Peyer's patch (tissue), 4 donors: ENCODE measurements at regions not wholly inside any gene's neighbourhood (a gene's known extent, or its start where the extent isn't known, plus 50 kb on each side); places are given as distances from the start of the nearest gene placed in this dataset.

ENCODE experiments used
- DNase-seq, 3 donors: peaks; one replicate each; pipeline ENCODE4 v3.0.0-alpha.2; 2017 to 2019
- H3K27ac ChIP-seq, 4 donors: fragments of 200-600 bp; sonication (generic); one replicate each; pipeline ENCODE4 v1.5.1; 2016 to 2019
- H3K27me3 ChIP-seq, 2 donors: fragments of 200-600 bp; sonication (generic); one replicate each; pipeline ENCODE4 v1.5.1; 2019
- H3K36me3 ChIP-seq, 3 donors: fragments of 200-600 bp; sonication (generic); one replicate each; pipeline ENCODE4 v1.5.1; 2016 to 2019
- H3K4me1 ChIP-seq, 4 donors: fragments of 200-600 bp; sonication (generic); one replicate each; pipeline ENCODE4 v1.5.1; 2016 to 2019
- H3K4me3 ChIP-seq, 4 donors: fragments of 200-600 bp; sonication (generic); 1 replicate in 3 of 4; 2 replicates in 1 of 4; pipeline ENCODE4 v1.5.1; 2016 to 2019; ENCODE audit warnings: mild to moderate bottlenecking in 1 of 4
- H3K9me3 ChIP-seq, 4 donors: fragments of 200-600 bp; sonication (generic); one replicate each; pipeline ENCODE4 v1.5.1; 2016 to 2019; ENCODE audit warnings: mild to moderate bottlenecking in 1 of 4
- POLR2A ChIP-seq, 2 donors: fragments of 450-650 bp; IDR thresholded peaks; one replicate each; pipeline ENCODE4 v1.5.1; 2017; ENCODE audit warnings: antibody characterized with exemption in 2 of 2, mild to moderate bottlenecking in 2 of 2, moderate library complexity in 2 of 2
- TF ChIP-seq, protein P1 (sequence below), 6 experiments: fragments of 450-650 bp in 4 of 6; fragments of 200-600 bp in 2 of 6; sonication (generic) in 1 of 6; IDR thresholded peaks; one replicate each; pipeline ENCODE4 v1.5.1; 2017 to 2019; ENCODE audit warnings: antibody characterized with exemption in 6 of 6, mild to moderate bottlenecking in 3 of 6, moderate library complexity in 1 of 6

DNA sequence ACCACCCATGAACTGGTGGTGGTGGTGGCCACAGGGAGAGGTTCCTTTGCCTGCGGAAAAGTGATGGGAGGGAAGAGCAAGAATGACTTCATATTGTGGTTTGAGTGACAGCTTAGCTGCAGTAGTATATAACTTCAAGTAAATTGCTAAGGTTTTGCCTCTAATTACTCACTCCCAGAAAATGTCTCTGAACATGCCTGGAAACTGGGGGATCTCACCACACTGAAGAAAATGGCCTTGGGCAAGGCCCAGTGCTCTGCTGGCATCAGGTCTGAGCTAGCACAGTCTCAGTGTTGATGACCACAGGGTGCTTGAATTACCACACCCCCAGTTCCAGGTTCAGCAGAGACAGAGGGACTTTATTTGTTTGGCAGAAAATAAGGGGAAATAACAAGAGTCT, 2085.4 kb downstream of the ARAP2 start:
- DNase-seq: no peak
- H3K27me3 ChIP-seq: no peaks in the 10 kb centered on the region
- no peaks in the 10 kb centered on the region for H3K36me3 ChIP-seq
- H3K4me3 ChIP-seq: no peak overlapping the region
- H3K27ac ChIP-seq: no peak overlapping the region
- no peaks in the 10 kb centered on the region for H3K4me1 ChIP-seq
- peaks cover 0 to 4% (median 0%) of the 10 kb centered on the region in 4 donors for H3K9me3 ChIP-seq
- no peak for TF ChIP-seq POLR2A (IDR thresholded peaks at IDR 0.05)
- TF ChIP-seq, protein P1, sequence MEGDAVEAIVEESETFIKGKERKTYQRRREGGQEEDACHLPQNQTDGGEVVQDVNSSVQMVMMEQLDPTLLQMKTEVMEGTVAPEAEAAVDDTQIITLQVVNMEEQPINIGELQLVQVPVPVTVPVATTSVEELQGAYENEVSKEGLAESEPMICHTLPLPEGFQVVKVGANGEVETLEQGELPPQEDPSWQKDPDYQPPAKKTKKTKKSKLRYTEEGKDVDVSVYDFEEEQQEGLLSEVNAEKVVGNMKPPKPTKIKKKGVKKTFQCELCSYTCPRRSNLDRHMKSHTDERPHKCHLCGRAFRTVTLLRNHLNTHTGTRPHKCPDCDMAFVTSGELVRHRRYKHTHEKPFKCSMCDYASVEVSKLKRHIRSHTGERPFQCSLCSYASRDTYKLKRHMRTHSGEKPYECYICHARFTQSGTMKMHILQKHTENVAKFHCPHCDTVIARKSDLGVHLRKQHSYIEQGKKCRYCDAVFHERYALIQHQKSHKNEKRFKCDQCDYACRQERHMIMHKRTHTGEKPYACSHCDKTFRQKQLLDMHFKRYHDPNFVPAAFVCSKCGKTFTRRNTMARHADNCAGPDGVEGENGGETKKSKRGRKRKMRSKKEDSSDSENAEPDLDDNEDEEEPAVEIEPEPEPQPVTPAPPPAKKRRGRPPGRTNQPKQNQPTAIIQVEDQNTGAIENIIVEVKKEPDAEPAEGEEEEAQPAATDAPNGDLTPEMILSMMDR (IDR thresholded peaks at IDR 0.05): no peak

DNA sequence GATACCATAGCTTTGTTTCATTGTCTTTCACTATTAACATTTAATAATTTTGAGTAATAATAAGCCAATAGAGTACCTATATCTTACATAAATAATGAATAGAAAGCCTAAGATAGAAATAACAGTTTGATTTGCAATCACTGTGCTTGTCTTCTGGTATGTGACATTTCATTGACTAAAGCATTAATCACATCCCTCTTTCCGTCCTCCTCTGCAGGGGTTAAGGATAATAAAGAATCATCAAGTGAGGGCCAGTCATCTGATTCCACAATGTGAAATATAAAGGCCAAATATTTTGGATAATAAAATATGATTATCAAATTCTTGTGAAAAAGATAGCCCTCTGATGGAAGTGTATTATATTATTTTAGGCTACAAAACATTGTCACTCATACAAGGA, 2073.4 kb downstream of the ARAP2 start:
- no peaks in the 10 kb centered on the region for H3K4me1 ChIP-seq

DNA sequence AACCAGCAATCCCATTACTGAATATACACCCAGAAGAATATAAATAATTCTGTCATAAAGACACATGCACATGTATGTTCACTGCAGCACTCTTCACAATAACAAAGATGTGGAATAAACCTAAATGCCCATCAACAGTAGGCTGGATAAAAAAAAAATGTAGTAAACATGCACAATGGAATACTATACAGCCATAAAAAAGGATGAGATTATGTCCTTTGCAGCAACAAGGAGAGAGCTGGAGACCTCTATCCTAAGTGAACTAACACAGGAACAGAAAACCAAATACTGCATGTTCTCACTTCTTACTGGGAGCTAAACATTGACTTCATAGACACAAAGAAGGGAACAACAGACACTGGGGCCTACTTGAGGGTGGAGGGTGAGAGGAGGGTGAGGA, 2067.7 kb downstream of the ARAP2 start:
- H3K27me3 ChIP-seq: no peaks in the 10 kb centered on the region
- no peak overlapping the region for H3K27ac ChIP-seq
- no peaks in the 10 kb centered on the region for H3K4me1 ChIP-seq
- no peaks in the 10 kb centered on the region for H3K36me3 ChIP-seq
- no peak overlapping the region for H3K4me3 ChIP-seq
- DNase-seq: no peak
- no peaks in the 10 kb centered on the region for H3K9me3 ChIP-seq
- TF ChIP-seq, protein P1 (IDR thresholded peaks at IDR 0.05): no peak
- TF ChIP-seq POLR2A (IDR thresholded peaks at IDR 0.05): no peak

More for the DNA sequence above, 2073.4 kb downstream of the ARAP2 start:
- Histone ChIP-seq H3K36me3 (no peaks in the 10 kb centered on the region), H3K4me3 (no peak overlapping the region), H3K27ac (no peak overlapping the region), H3K9me3 (no peaks in the 10 kb centered on the region), H3K27me3 (no peaks in the 10 kb centered on the region)
- no peak for DNase-seq
- no peak for TF ChIP-seq POLR2A (IDR thresholded peaks at IDR 0.05)
- TF ChIP-seq, protein P1 (IDR thresholded peaks at IDR 0.05): no peak

DNA sequence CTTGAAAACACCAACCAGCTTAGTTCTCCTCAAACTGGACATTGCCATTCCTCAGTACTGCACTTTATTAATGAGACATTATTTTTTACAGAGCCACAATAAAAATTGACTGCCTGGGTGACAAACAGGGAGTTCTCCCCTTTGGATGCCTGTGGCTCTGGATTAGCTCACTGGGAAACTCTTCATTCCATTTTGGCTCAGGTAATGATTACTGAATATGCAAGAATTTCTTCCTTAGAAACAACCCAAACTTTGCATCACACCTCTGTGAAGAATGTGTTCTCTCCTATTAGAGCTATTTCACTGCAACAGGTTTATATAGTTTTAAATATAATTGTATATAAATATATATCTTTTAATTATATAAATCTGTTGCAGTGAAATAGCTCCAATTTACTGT, 2065.8 kb downstream of the ARAP2 start:
- TF ChIP-seq POLR2A (IDR thresholded peaks at IDR 0.05): no peak
- TF ChIP-seq, protein P1 (IDR thresholded peaks at IDR 0.05): no peak
- Histone ChIP-seq H3K4me3 (no peak overlapping the region), H3K27ac (no peak overlapping the region), H3K9me3 (no peaks in the 10 kb centered on the region), H3K36me3 (no peaks in the 10 kb centered on the region), H3K27me3 (no peaks in the 10 kb centered on the region), H3K4me1 (no peaks in the 10 kb centered on the region)
- DNase-seq: no peak

DNA sequence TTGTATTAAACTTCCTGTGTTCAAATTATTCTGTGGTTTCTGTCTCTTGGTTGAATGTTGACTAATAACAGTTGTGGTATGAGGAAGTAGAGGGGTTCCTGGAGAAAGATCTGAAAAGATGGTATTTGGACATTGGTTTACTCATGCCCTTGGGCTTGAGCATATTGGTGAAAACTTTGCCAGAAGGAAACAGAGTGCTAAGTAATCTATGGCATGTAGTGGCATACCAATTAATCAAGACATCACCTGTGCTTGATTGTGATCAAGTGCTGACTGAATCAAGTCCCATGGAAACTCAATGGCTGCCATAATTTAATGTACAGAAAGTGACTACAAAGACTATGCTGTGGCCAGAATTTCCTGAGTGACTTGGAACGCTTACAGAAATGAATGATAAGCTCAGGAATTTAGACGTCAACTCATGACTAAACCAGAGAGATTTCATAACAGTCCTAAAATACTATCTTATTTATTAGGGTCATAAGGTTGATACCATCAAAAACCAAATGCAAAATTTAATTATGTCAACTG, 2062.9 kb downstream of the ARAP2 start:
- DNase-seq: no peak
- Histone ChIP-seq H3K27ac (no peak overlapping the region), H3K27me3 (no peaks in the 10 kb centered on the region), H3K4me1 (no peaks in the 10 kb centered on the region), H3K9me3 (no peaks in the 10 kb centered on the region), H3K36me3 (no peaks in the 10 kb centered on the region), H3K4me3 (no peak overlapping the region)
- TF ChIP-seq POLR2A (IDR thresholded peaks at IDR 0.05): no peak
- TF ChIP-seq, protein P1 (IDR thresholded peaks at IDR 0.05): no peak

DNA sequence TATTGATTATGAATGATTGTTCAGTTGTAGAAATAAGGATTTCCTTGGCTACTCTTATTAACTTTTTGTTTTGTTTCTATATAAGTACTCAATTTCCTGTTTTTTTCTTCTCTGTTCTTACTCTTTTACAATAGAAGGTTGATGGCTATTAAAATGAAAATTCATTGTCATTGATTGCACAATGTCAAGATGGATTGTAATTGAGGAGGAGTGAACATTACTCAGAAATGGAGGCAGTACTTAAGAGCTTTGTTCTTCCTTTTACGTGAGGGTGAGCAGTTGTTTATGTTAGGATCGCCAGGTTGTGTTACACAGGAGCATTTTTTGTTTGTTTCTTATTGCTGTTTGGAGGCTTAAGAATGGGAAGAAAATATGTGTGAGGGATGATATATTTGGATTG, 2062.4 kb downstream of the ARAP2 start:
- Histone ChIP-seq H3K27me3 (no peaks in the 10 kb centered on the region), H3K36me3 (no peaks in the 10 kb centered on the region), H3K4me3 (no peak overlapping the region), H3K27ac (no peak overlapping the region), H3K9me3 (no peaks in the 10 kb centered on the region), H3K4me1 (no peaks in the 10 kb centered on the region)
- TF ChIP-seq, protein P1 (IDR thresholded peaks at IDR 0.05): no peak
- no peak for TF ChIP-seq POLR2A (IDR thresholded peaks at IDR 0.05)
- DNase-seq: no peak
